HPDE6-E6E7 (cell line): ENCODE measurements at regions not wholly inside any gene's neighbourhood (a gene's known extent, or its start where the extent isn't known, plus 50 kb on each side); places are given as distances from the start of the nearest gene placed in this dataset.
A peak's percentile ranks its signal among the peaks of the same experiment; 100 is the strongest.
"Not testable (repeated sequence)": the region's sequence is repeated elsewhere in the genome, so short reads cannot be mapped to it uniquely, and the experiment has no call there.

Experiments
- DNase-seq: peaks from one replicate; pipeline ENCODE4 v3.0.0; 2011; ENCODE audit warnings: missing footprints; ENCODE audit errors: extremely low spot score

- no peak for DNase-seq
Measured at GRCh38 chr5:40453689-40454088, 226.0 kb upstream of the PTGER4 start.

GRCh38 chr5:40452874-40453624, 226.7 kb upstream of the PTGER4 start:
- DNase-seq, result no peak

- no peak for DNase-seq
Measured at GRCh38 chr5:40447438-40447837, 232.3 kb upstream of the PTGER4 start.

DNA sequence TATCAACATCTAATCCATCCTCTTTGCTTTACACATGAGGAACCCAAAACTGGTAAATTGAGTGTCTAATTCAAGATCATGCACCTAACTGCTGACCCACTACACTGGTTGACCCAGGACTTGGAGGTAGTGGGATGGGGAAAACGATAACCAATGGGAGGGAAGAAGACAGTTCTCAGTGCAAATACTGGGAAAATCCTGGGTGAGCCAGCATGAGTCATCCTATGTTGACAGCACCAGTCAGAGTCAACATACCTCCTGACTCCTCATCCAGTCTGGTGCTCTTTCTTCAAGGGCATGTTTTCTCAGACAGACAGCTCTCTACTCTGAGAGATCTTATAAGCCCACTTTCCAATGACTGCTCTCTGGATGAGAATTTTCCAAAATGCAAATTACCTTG, 232.8 kb upstream of the PTGER4 start:
- peak; percentile 84 for DNase-seq

- DNase-seq, result no peak
Measured at GRCh38 chr5:40442346-40442745, 237.4 kb upstream of the PTGER4 start.

DNA sequence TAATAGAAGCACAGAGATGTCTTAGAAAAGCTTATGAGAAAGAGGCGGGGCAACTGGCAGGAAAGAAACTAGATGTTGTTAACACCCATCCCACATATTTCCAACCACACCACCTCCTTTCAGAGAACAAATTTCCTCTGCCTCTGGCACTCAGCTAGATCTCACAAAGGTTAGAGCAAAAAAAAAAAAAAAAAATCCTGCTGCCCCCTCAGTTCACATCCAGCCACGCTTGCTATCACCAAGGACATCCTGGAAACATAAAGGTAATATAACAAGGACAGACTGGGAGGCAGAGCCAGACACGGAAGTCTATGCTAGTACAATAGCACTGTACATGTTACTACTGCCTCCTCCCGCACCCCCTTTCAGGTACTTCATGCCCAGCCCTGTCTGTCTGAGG, 238.0 kb upstream of the PTGER4 start:
- DNase-seq, result no peak

DNA sequence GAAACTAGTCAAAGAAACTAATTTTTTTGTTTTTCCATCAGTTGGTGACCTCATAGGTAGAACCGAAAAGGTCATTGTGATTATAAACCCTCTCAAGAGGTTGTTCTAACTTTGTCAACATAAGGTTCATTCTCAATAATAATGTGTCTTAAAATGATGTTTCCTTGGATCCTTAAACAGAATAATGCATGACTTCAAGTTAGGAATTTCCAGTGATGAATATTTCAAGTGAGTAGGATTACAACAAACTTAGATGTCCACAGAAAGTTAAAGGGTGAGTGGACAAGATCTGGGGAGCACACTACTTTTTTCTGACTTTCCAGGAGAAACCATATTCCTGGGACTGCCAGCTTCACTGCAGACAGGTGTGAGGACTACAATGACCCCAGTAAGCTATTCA, 239.0 kb upstream of the PTGER4 start:
- DNase-seq, result no peak

GRCh38 chr5:40439103-40439502, 240.6 kb upstream of the PTGER4 start:
- not testable (repeated sequence) for DNase-seq

DNA sequence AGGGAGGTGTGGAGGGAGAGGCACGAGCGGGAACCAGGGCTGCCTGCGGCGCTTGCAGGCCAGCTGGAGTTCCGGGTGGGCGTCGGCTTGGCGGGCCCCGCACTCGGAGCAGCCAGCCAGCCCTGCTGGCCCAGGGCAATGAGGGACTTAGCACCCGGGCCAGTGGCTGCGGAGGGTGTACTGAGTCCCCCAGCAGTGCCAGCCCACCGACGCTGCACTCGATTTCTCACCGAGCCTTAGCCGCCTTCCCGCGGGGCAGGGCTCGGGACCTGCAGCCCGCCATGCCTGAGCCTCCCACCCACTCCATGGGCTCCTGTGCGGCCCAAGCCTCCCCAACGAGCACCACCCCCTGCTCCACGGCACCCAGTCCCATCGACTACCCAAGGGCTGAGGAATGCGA, 241.1 kb upstream of the PTGER4 start:
- not testable (repeated sequence) for DNase-seq

DNA sequence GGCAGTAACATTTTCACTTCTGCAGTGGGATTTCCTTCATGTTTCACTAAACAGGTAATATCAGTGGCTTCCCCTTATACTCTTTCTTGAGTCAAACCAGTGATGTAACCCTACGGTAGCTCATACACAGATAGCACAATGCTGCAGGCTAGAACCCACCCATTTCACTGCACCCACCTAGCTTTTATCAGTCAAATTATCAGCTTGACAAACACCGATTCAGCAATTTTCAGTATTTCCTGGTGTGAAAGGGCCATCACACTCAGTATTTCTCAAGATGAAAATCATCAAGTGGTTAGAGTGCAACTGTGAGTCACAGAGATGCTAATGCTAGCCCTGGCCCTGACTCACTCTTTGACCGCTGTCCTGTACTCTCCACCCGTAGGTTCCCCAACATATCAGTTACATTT, 242.3 kb upstream of the PTGER4 start:
- DNase-seq, result peak; percentile 93

GRCh38 chr5:40436535-40437237, 243.0 kb upstream of the PTGER4 start:
- no peak for DNase-seq

- DNase-seq, result not testable (repeated sequence)
Measured at GRCh38 chr5:40435706-40436105, 244.0 kb upstream of the PTGER4 start.

DNA sequence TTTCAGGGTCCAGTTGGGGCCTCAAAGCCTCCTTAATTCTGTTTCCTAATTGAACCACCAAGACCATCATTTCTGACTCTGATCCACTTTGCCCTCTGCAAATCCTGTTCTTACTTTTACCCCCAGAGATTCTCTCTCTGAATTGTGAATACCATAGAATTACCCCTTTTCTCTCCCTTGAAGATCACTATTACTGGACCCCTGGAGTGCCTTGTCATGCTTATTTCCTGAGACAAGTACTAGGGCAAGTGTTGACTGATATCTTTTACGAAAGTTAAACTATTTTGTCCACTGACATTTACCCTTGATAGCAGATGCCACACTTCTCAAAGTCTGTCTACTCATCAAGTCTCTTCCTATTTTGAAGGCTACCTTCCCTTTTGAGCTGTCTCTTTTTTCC, 246.9 kb upstream of the PTGER4 start:
- no peak for DNase-seq

DNA sequence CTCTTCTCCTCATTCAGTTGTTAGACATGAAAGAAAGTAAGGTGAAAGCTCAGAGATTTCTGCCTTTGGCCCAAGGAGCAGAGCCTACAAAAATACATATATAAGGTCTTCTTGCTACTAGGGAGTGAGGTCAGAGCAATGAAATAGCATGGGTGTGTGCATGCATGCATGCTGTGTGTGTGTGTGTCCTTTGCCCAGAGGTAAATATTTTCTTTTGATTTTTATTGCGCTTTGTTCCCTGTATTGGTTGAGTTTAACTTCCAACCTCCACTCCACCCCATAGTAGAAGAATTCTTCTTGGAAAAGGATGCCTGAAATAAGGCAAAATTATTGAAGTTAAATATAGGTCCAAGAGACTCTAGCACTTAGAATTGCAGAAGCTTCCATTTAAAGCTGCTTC, 248.0 kb upstream of the PTGER4 start:
- DNase-seq, result no peak

DNA sequence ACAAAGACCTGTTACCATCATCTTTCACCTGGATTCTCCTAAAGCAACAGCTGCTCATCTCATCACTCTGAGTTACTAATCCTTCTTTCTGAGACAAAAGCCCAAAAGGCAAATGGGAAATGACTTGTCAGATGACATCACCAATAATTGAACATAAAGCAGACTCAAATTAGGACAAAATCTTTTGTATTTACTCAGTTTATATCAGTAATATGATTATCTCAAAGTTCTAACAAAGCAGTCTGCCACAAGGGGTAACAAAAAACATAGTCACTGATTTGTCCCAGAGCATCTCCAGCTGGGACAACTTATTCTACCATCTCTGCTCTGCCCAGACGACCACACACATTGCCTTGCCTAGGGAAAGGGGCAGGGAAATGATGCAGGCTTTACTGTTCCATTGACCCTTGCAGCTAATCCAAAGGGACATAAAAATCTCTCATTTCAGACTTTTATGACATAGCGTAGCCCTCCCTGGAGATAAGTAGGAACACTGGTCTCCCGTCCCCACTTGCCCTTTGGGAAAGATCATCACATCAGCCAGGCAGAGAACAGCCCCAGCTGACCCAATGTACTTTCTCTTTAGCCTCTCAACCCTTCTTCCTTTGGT, 249.5 kb upstream of the PTGER4 start:
- DNase-seq, result no peak

DNA sequence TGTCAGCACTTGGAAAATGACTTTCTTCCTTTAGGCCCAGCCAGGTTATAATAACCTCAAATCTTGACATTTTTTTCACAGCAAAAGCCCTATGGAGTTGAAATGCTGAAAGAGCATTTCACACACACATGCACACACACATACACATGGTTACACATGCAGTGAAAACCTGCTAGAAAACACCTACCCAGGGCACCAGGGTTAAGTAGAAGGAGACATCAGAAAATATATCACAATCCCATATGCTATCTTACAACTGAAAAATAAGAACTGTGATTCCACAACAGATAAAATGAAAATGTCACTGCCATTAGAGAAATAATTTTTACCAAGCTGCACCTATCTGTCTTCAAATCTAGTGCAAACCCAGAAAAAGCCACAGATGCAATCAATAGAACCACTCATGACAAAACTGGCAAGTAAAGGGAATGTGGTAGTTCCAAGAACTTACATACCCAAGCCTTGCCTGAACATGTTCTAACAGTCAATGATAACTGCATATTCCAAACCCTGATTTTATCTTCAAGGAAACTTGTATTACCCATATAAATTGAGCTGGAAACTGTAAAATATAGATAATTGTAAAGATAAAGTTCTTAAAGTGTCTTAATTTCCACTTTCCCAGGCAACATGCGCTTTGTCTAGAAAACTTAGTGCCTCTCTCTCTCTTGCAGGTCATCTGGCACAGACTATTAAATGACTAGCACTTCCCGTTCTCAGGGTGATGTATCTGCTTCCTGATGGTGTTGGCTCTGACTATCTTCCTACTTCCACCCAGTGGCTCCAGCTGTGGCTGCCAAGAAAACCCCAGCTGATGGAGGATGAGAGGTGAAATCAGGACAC, 250.2 kb upstream of the PTGER4 start:
- peak; percentile 56 for DNase-seq

GRCh38 chr5:40428815-40429214, 250.9 kb upstream of the PTGER4 start:
- no peak for DNase-seq

DNA sequence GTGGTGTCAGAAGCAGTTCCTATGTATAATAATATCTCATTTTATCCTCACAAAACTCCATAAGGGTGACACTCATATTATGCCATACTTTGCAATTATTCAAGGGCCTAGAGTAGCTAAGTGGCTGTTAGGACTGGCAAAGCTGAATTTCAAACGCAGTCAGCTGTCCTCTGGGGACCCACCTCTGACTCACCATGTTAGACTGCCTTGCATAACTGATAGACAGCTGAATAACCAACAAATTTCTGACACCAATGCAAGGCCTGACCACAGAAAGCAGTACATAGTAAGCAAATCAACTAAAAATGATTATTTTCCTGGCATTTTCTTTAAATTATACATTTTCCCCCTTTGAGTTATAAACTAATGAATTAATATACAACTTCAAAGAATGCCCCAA, 251.6 kb upstream of the PTGER4 start:
- peak; percentile 69 for DNase-seq

DNA sequence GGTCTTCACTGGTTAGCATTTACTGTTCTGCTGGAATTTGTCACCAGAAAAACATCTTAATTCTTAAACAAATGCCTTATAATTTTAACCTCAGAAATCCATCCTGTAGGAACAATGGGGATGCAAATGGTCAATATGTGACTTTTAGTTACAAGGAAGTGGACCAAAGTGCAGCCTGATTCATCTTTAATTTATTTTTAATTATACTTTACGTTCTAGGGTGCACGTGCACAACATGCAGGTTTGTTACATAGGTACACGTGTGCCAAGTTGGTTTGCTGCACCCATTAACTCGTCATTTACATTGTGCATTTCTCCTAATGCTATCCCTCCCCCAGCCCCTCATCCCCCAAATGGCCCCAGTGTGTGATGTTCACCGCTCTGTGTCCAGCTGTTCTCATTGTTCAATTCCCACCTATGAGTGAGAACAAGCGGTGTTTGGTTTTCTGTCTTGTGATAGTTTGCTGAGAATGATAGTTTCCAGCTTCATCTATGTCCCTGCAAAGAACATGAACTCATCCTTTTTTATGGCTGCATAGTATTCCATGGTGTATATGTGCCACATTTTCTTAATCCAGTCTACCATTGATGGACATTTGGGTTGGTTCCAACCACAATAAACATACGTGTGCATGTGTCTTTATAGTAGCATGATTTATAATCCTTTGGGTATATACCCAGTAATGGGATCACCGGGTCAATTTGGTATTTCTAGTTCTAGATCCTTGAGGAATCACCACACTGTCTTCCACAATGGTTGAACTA, 262.5 kb upstream of the PTGER4 start:
- DNase-seq, result not testable (repeated sequence)

GRCh38 chr5:40416588-40416987, 263.1 kb upstream of the PTGER4 start:
- no peak for DNase-seq

- no peak for DNase-seq
Measured at GRCh38 chr5:40416098-40416497, 263.6 kb upstream of the PTGER4 start.
